ENCODE measurements at regions not wholly inside any gene's neighbourhood (a gene's known extent, or its start where the extent isn't known, plus 50 kb on each side); places are given as distances from the start of the nearest gene placed in this dataset.

GRCh38 chr4:25564836-25565235 lies 90.8 kb upstream of the SLC34A2 start:
- ChIA-PET CTCF (interaction anchor here (0.7 kb wide), 1 partner anchor 190 kb away, joined by 5 read pairs; no protein-coding TSS in a partner anchor), POLR2A (no interaction called here)
- no peak for DNase-seq (ENCODE audit: extremely low spot score)
- TF ChIP-seq FOXM1 (IDR thresholded peaks at IDR 0.05; ENCODE audit: borderline replicate concordance) = no peak
- no peak for TF ChIP-seq ARNT (IDR thresholded peaks at IDR 0.05)
- TF ChIP-seq LEF1 (IDR thresholded peaks at IDR 0.05; ENCODE audit: borderline replicate concordance) = no peak
- TF ChIP-seq HDGF (IDR thresholded peaks at IDR 0.05; ENCODE audit: borderline replicate concordance) = no peak
- no peak for TF ChIP-seq ELF4 (IDR thresholded peaks at IDR 0.05)
- no peak for TF ChIP-seq TARDBP (IDR thresholded peaks at IDR 0.05)
- TF ChIP-seq CTBP1 (IDR thresholded peaks at IDR 0.05; ENCODE audit: borderline replicate concordance) = no peak
- no peak for TF ChIP-seq BHLHE40 (IDR thresholded peaks at IDR 0.05; ENCODE audit: borderline replicate concordance)
- no peak for TF ChIP-seq L3MBTL2 (conservative IDR thresholded peaks at IDR 0.05)
- TF ChIP-seq FOXA1 (IDR thresholded peaks at IDR 0.05) = no peak
- no peak for TF ChIP-seq ZNF384 (IDR thresholded peaks at IDR 0.05)

- ChIA-PET POLR2A (no interaction called here), CTCF (interaction anchor here (1.7 kb wide), 1 partner anchor 36 kb away, joined by 3 read pairs; no protein-coding TSS in a partner anchor)
- no peak for DNase-seq (ENCODE audit: extremely low spot score)
- TF ChIP-seq ELF4 (IDR thresholded peaks at IDR 0.05) (no peak), PKNOX1 (IDR thresholded peaks at IDR 0.05) (no peak), HDGF (IDR thresholded peaks at IDR 0.05; ENCODE audit: borderline replicate concordance) (no peak), FOXA1 (IDR thresholded peaks at IDR 0.05) (no peak), NFRKB (IDR thresholded peaks at IDR 0.05) (no peak), L3MBTL2 (conservative IDR thresholded peaks at IDR 0.05) (no peak), TARDBP (IDR thresholded peaks at IDR 0.05) (no peak), BHLHE40 (IDR thresholded peaks at IDR 0.05; ENCODE audit: borderline replicate concordance) (no peak), FOXM1 (IDR thresholded peaks at IDR 0.05; ENCODE audit: borderline replicate concordance) (no peak), LEF1 (IDR thresholded peaks at IDR 0.05; ENCODE audit: borderline replicate concordance) (no peak), CTBP1 (IDR thresholded peaks at IDR 0.05; ENCODE audit: borderline replicate concordance) (no peak), SUZ12 (IDR thresholded peaks at IDR 0.05) (no peak), ARNT (IDR thresholded peaks at IDR 0.05) (no peak)
Measured at GRCh38 chr4:25567253-25567652, 88.4 kb upstream of the SLC34A2 start.

- TF ChIP-seq ZNF384 (IDR thresholded peaks at IDR 0.05) (no peak), HDGF (IDR thresholded peaks at IDR 0.05; ENCODE audit: borderline replicate concordance) (no peak), FOXA1 (IDR thresholded peaks at IDR 0.05) (no peak), LEF1 (IDR thresholded peaks at IDR 0.05; ENCODE audit: borderline replicate concordance) (no peak), FOXK2 (IDR thresholded peaks at IDR 0.05) (no peak), TARDBP (IDR thresholded peaks at IDR 0.05) (no peak), SUZ12 (IDR thresholded peaks at IDR 0.05) (no peak), ELF4 (IDR thresholded peaks at IDR 0.05) (no peak), CTBP1 (IDR thresholded peaks at IDR 0.05; ENCODE audit: borderline replicate concordance) (no peak), PKNOX1 (IDR thresholded peaks at IDR 0.05) (no peak), ARNT (IDR thresholded peaks at IDR 0.05) (no peak), SP1 (IDR thresholded peaks at IDR 0.05) (no peak), BHLHE40 (IDR thresholded peaks at IDR 0.05; ENCODE audit: borderline replicate concordance) (no peak), FOXM1 (IDR thresholded peaks at IDR 0.05; ENCODE audit: borderline replicate concordance) (no peak), L3MBTL2 (conservative IDR thresholded peaks at IDR 0.05) (no peak), NFRKB (IDR thresholded peaks at IDR 0.05) (no peak)
- DNase-seq (ENCODE audit: extremely low spot score) = no peak
- ChIA-PET CTCF (interaction anchor here (0.6 kb wide), 1 partner anchor 206 kb away, joined by 4 read pairs; no protein-coding TSS in a partner anchor), POLR2A (no interaction called here)
Measured at GRCh38 chr4:25569716-25570115, 85.9 kb upstream of the SLC34A2 start.

GRCh38 chr4:25575611-25576010 lies 80.0 kb upstream of the SLC34A2 start:
- no peak for DNase-seq (ENCODE audit: extremely low spot score)
- CTCF ChIA-PET = no interaction called here
- no peak for TF ChIP-seq HDGF (IDR thresholded peaks at IDR 0.05; ENCODE audit: borderline replicate concordance)
- POLR2A ChIA-PET = no interaction called here

- TF ChIP-seq ARNT (IDR thresholded peaks at IDR 0.05) (no peak), BHLHE40 (IDR thresholded peaks at IDR 0.05; ENCODE audit: borderline replicate concordance) (no peak), CTBP1 (IDR thresholded peaks at IDR 0.05; ENCODE audit: borderline replicate concordance) (no peak), SUZ12 (IDR thresholded peaks at IDR 0.05) (no peak), LEF1 (IDR thresholded peaks at IDR 0.05; ENCODE audit: borderline replicate concordance) (no peak), FOXK2 (IDR thresholded peaks at IDR 0.05) (no peak), TARDBP (IDR thresholded peaks at IDR 0.05) (no peak), SP1 (IDR thresholded peaks at IDR 0.05) (no peak), NFRKB (IDR thresholded peaks at IDR 0.05) (no peak), ELF4 (IDR thresholded peaks at IDR 0.05) (no peak), HDGF (IDR thresholded peaks at IDR 0.05; ENCODE audit: borderline replicate concordance) (no peak), ZNF384 (IDR thresholded peaks at IDR 0.05) (no peak), FOXM1 (IDR thresholded peaks at IDR 0.05; ENCODE audit: borderline replicate concordance) (no peak), L3MBTL2 (conservative IDR thresholded peaks at IDR 0.05) (no peak), FOXA1 (IDR thresholded peaks at IDR 0.05) (no peak), PKNOX1 (IDR thresholded peaks at IDR 0.05) (no peak)
- no peak for DNase-seq (ENCODE audit: extremely low spot score)
- CTCF ChIA-PET = no interaction called here
- POLR2A ChIA-PET = no interaction called here
Measured at GRCh38 chr4:25578432-25578831, 77.2 kb upstream of the SLC34A2 start.
